ENCODE measurements at regions not wholly inside any gene's neighbourhood (a gene's known extent, or its start where the extent isn't known, plus 50 kb on each side); places are given as distances from the start of the nearest gene placed in this dataset.

- TF ChIP-seq CTCF (conservative IDR thresholded peaks at IDR 0.05; ENCODE audit: low read depth): no peak
- POLR2A ChIA-PET (ENCODE audit: low non-redundant PET): no interaction called here
- CTCF ChIA-PET: interaction anchor here (0.6 kb wide), 1 partner anchor 764 kb away, joined by 4 read pairs; no protein-coding TSS in a partner anchor
- no peak for DNase-seq (ENCODE audit: low spot score)
- no peak overlapping the region for H3K27ac ChIP-seq
These were observed 93.2 kb downstream of the IRS2 start for GRCh38 chr13:109693213-109693612.

GRCh38 chr13:109691689-109692088 lies 94.7 kb downstream of the IRS2 start:
- TF ChIP-seq CTCF (conservative IDR thresholded peaks at IDR 0.05; ENCODE audit: low read depth): no peak
- H3K27ac ChIP-seq: no peak overlapping the region
- CTCF ChIA-PET: interaction anchor here (0.7 kb wide), 2 partner anchors 18 to 175 kb away, joined by 3 to 4 read pairs; no protein-coding TSS in a partner anchor
- DNase-seq (ENCODE audit: low spot score): no peak
- POLR2A ChIA-PET (ENCODE audit: low non-redundant PET): no interaction called here

GRCh38 chr13:109687559-109688448 lies 98.6 kb downstream of the IRS2 start:
- POLR2A ChIA-PET (ENCODE audit: low non-redundant PET): no interaction called here
- H3K27ac ChIP-seq: no peak overlapping the region
- CTCF ChIA-PET: interaction anchor here (0.7 kb wide), 1 partner anchor 428 kb away, joined by 4 read pairs; no protein-coding TSS in a partner anchor
- no peak for DNase-seq (ENCODE audit: low spot score)
- no peak for TF ChIP-seq CTCF (conservative IDR thresholded peaks at IDR 0.05; ENCODE audit: low read depth)

GRCh38 chr13:109685203-109685602 lies 101.2 kb downstream of the IRS2 start:
- CTCF ChIA-PET: no interaction called here
- peak overlapping the region; percentile 66 for H3K27ac ChIP-seq
- POLR2A ChIA-PET (ENCODE audit: low non-redundant PET): no interaction called here
- TF ChIP-seq CTCF (conservative IDR thresholded peaks at IDR 0.05; ENCODE audit: low read depth): no peak
- no peak for DNase-seq (ENCODE audit: low spot score)

GRCh38 chr13:109684824-109685202 lies 101.6 kb downstream of the IRS2 start:
- H3K27ac ChIP-seq: peak overlapping the region; percentile 66
- TF ChIP-seq CTCF (conservative IDR thresholded peaks at IDR 0.05; ENCODE audit: low read depth): no peak
- DNase-seq (ENCODE audit: low spot score): peak; percentile 58
- POLR2A ChIA-PET (ENCODE audit: low non-redundant PET): no interaction called here
- CTCF ChIA-PET: no interaction called here

- no peak for DNase-seq (ENCODE audit: low spot score)
- POLR2A ChIA-PET (ENCODE audit: low non-redundant PET): no interaction called here
- CTCF ChIA-PET: no interaction called here
- H3K27ac ChIP-seq: peak overlapping the region; percentile 66
- no peak for TF ChIP-seq CTCF (conservative IDR thresholded peaks at IDR 0.05; ENCODE audit: low read depth)
These were observed 102.1 kb downstream of the IRS2 start for GRCh38 chr13:109684084-109684823.
